ENCODE measurements at regions not wholly inside any gene's neighbourhood (a gene's known extent, or its start where the extent isn't known, plus 50 kb on each side); places are given as distances from the start of the nearest gene placed in this dataset.

GRCh38 chr12:43286986-43287385 lies 265.0 kb downstream of the ADAMTS20 start:
- no peak for TF ChIP-seq POLR2A (IDR thresholded peaks at IDR 0.05)
- no peak for TF ChIP-seq CTCF (IDR thresholded peaks at IDR 0.05)

All from tibial nerve (tissue), 3 donors.